H1 (cell line): ENCODE measurements at regions not wholly inside any gene's neighbourhood (a gene's known extent, or its start where the extent isn't known, plus 50 kb on each side); places are given as distances from the start of the nearest gene placed in this dataset.

ENCODE experiments used
- CBX8 ChIP-seq: fragments of 300-800, 300-1000 bp; sonication (generic); IDR thresholded peaks from 2 replicates; pipeline ENCODE4 v1.7.1; 2016; ENCODE audit warnings: low read depth, low read length, borderline replicate concordance
- CTCF ChIP-seq, 3 experiments: IDR thresholded peaks; 1 replicate in 2 of 3; 2 replicates in 1 of 3; pipeline versions ENCODE4 v1.5.1 to v1.6.1; 2011; ENCODE audit warnings: low read length in 3 of 3, mild to moderate bottlenecking in 3 of 3, inconsistent platforms in 2 of 3, low read depth in 1 of 3, moderate library complexity in 1 of 3; ENCODE audit not compliant: insufficient read depth in 1 of 3; ENCODE audit errors: control extremely low read depth in 1 of 3
- EZH2 ChIP-seq: fragments of 200-600 bp; sonication (generic); IDR thresholded peaks from 2 replicates; pipeline ENCODE4 v1.7.1; 2012; ENCODE audit warnings: low read depth, mild to moderate bottlenecking, moderate library complexity, low read length, inconsistent platforms; ENCODE audit not compliant: severe bottlenecking
- GTF2F1 ChIP-seq: IDR thresholded peaks from 2 replicates; pipeline ENCODE4 v1.6.1; 2012; ENCODE audit warnings: low read depth, low read length, improper control_type of control experiment, borderline replicate concordance
- JUN ChIP-seq: IDR thresholded peaks from 2 replicates; pipeline ENCODE4 v1.6.1; 2011; ENCODE audit warnings: low read depth, mild to moderate bottlenecking, improper control_type of control experiment, low read length
- POLR2A ChIP-seq, 2 experiments: IDR thresholded peaks; 1 replicate in 1 of 2; 2 replicates in 1 of 2; pipeline ENCODE4 v1.6.1; 2011; ENCODE audit warnings: low read depth in 2 of 2, low read length in 2 of 2, mild to moderate bottlenecking in 2 of 2; ENCODE audit errors: control extremely low read depth in 1 of 2
- POU5F1 ChIP-seq: IDR thresholded peaks from 2 replicates; pipeline ENCODE4 v1.6.1; 2011; ENCODE audit warnings: low read depth, mild to moderate bottlenecking, low read length, moderate library complexity
- RXRA ChIP-seq: IDR thresholded peaks from 2 replicates; pipeline ENCODE4 v1.6.1; 2011; ENCODE audit warnings: low read depth, mild to moderate bottlenecking, low read length, moderate library complexity; ENCODE audit not compliant: insufficient read depth
- SP1 ChIP-seq: IDR thresholded peaks from 2 replicates; pipeline ENCODE4 v1.6.1; 2011; ENCODE audit warnings: low read depth, low read length
- SRF ChIP-seq: IDR thresholded peaks from 2 replicates; pipeline ENCODE4 v1.6.1; 2011; ENCODE audit warnings: mild to moderate bottlenecking, low read depth, low read length, moderate library complexity
- TAF1 ChIP-seq: IDR thresholded peaks from 2 replicates; pipeline ENCODE4 v1.6.1; 2011; ENCODE audit warnings: mild to moderate bottlenecking, low read depth, low read length
- YY1 ChIP-seq: IDR thresholded peaks from 2 replicates; pipeline ENCODE4 v1.6.1; 2011; ENCODE audit warnings: low read depth, mild to moderate bottlenecking, low read length

- TF ChIP-seq CTCF (IDR thresholded peaks at IDR 0.05; ENCODE audit: control extremely low read depth in 1 of 3, insufficient read depth in 1 of 3, low read depth in 1 of 3, low read length in 3 of 3), result no peak
- no peak for TF ChIP-seq POLR2A (IDR thresholded peaks at IDR 0.05; ENCODE audit: control extremely low read depth in 1 of 2, low read depth in 2 of 2, low read length in 2 of 2)
- no peak for TF ChIP-seq POU5F1
- no peak for TF ChIP-seq YY1
- TF ChIP-seq SP1, result no peak
- TF ChIP-seq RXRA, result no peak
- no peak for TF ChIP-seq EZH2
- no peak for TF ChIP-seq CBX8
- TF ChIP-seq TAF1, result no peak
- no peak for TF ChIP-seq GTF2F1
- TF ChIP-seq JUN, result no peak
- TF ChIP-seq SRF, result no peak
Measured at GRCh38 chr6:48178700-48179099, 67.7 kb upstream of the PTCHD4 start.
